Ovary (tissue), 7 donors: ENCODE measurements at regions not wholly inside any gene's neighbourhood (a gene's known extent, or its start where the extent isn't known, plus 50 kb on each side); places are given as distances from the start of the nearest gene placed in this dataset.

Experiments used
- DNase-seq, 5 donors: peaks; one replicate each; pipeline ENCODE4 v3.0.0-alpha.2; 2019 to 2020
- H3K27ac ChIP-seq, 2 donors: fragments of 200-600 bp; one replicate each; pipeline versions ENCODE4 v1.5.1 to v1.8.0; 2019 to 2022
- H3K27me3 ChIP-seq: fragments of 200-600 bp; one replicate; pipeline ENCODE4 v1.8.0; 2022
- H3K36me3 ChIP-seq: fragments of 200-600 bp; sonication (generic); one replicate; pipeline ENCODE4 v1.5.1; 2019
- H3K4me1 ChIP-seq: one replicate; pipeline ENCODE4 v1.8.1; 2013; ENCODE audit warnings: mild to moderate bottlenecking, moderate library complexity; ENCODE audit not compliant: insufficient read depth
- H3K4me3 ChIP-seq: fragments of 200-600 bp; sonication (generic); one replicate; pipeline ENCODE4 v1.5.1; 2017
- H3K9me3 ChIP-seq, 2 donors: fragments of 200-600 bp in 1 of 2; sonication (generic) in 1 of 2; one replicate each; pipeline versions ENCODE4 v1.5.1 to v1.8.1; 2013 to 2019; ENCODE audit warnings: mild to moderate bottlenecking in 1 of 2, moderate library complexity in 1 of 2
- CTCF ChIP-seq, 3 donors: fragments of 450-650 bp in 2 of 3; fragments of 200-600 bp in 1 of 3; IDR thresholded peaks; one replicate each; pipeline versions ENCODE4 v1.5.1 to v1.8.0; 2016 to 2022; ENCODE audit warnings: antibody characterized with exemption in 3 of 3, mild to moderate bottlenecking in 1 of 3
- EP300 ChIP-seq: sonication (generic); formaldehyde crosslinking; IDR thresholded peaks from one replicate; pipeline ENCODE4 v1.6.1; 2017; ENCODE audit warnings: antibody characterized with exemption
- POLR2A ChIP-seq: fragments of 450-650 bp; IDR thresholded peaks from one replicate; pipeline ENCODE4 v1.6.1; 2017; ENCODE audit warnings: antibody characterized with exemption, mild to moderate bottlenecking, moderate library complexity
- WGBS, 3 donors: extraction: QIAGEN DNeasy Blood & Tissue Kit in 1 of 3; methylation state at CpG; one replicate each; pipeline versions ENCODE4 v1.1.5 to v1.1.7; 2013 to 2017; 5-methylcytosine and 5-hydroxymethylcytosine counted together
- intact Hi-C, 4 donors: fragments of 100-400 bp; cut with DNase I; formaldehyde crosslinking; loops; one replicate each; pipeline versions ENCODE4 v1.11.0 to v1.15.1; 2022 to 2023
- donor health status: DM: no; HTN: no; CAD: no; lungs with moderate emphysema.
- donor health status: DM: no; HTN: no; CAD: no.
- donor health status: Bipolar disorder and iron deficiency.
- donor health status: DM: no; HTN: no; CAD: no.
- donor health status: DM: yes; HTN: yes; CAD: no.

- DNase-seq: no peak
- 21 to 43% (median 29%) methylated on average over 4 of the region's 4 CpGs for WGBS, 3 donors
- Histone ChIP-seq H3K36me3 (no peaks in the 10 kb centered on the region), H3K27ac (no peak overlapping the region), H3K27me3 (no peaks in the 10 kb centered on the region), H3K4me1 (peaks cover 7% of the 10 kb centered on the region), H3K9me3 (no peaks in the 10 kb centered on the region), H3K4me3 (no peak overlapping the region)
- TF ChIP-seq CTCF (IDR thresholded peaks at IDR 0.05) (no peak), EP300 (no peak), POLR2A (no peak)
- intact Hi-C loops: loop anchor here in 1 of 4 donors (10.0 kb wide), 1 partner anchor 211 kb away; no protein-coding TSS in a partner anchor
These were observed 61.8 kb upstream of the SYT6 start for GRCh38 chr1:114215436-114215835.

GRCh38 chr1:114214016-114214415 is 60.3 kb upstream of the SYT6 start:
- Histone ChIP-seq H3K27me3 (no peaks in the 10 kb centered on the region), H3K4me3 (no peak overlapping the region), H3K9me3 (no peaks in the 10 kb centered on the region), H3K36me3 (no peaks in the 10 kb centered on the region), H3K27ac (no peak overlapping the region), H3K4me1 (peaks cover 5% of the 10 kb centered on the region)
- WGBS, 3 donors: 77 to 91% (median 78%) methylated on average over 1 of the region's 1 CpG
- intact Hi-C loops: loop anchor here in 1 of 4 donors (10.0 kb wide), 1 partner anchor 209 kb away; no protein-coding TSS in a partner anchor
- TF ChIP-seq POLR2A: no peak
- TF ChIP-seq CTCF (IDR thresholded peaks at IDR 0.05): no peak
- TF ChIP-seq EP300: no peak
- DNase-seq: no peak

- Histone ChIP-seq H3K4me3 (no peak overlapping the region), H3K4me1 (no peaks in the 10 kb centered on the region), H3K27ac (no peak overlapping the region), H3K27me3 (no peaks in the 10 kb centered on the region), H3K36me3 (no peaks in the 10 kb centered on the region), H3K9me3 (no peaks in the 10 kb centered on the region)
- no peak for DNase-seq
- intact Hi-C loops: loop anchor here in 1 of 4 donors (10.0 kb wide), 1 partner anchor 205 kb away; no protein-coding TSS in a partner anchor
- TF ChIP-seq EP300 (no peak), CTCF (IDR thresholded peaks at IDR 0.05) (no peak), POLR2A (no peak)
- 84 to 89% (median 87%) methylated on average over 5 of the region's 5 CpGs for WGBS, 3 donors
These were observed 56.3 kb upstream of the SYT6 start for GRCh38 chr1:114209971-114210370.

- 56 to 69% (median 67%) methylated on average over 4 of the region's 4 CpGs for WGBS, 3 donors
- H3K27ac ChIP-seq: no peak overlapping the region
- intact Hi-C loops: no loop called here
These were observed 55.0 kb upstream of the SYT6 start for GRCh38 chr1:114208714-114209113.

More at GRCh38 chr1:114208714-114209113, 55.0 kb upstream of the SYT6 start:
- TF ChIP-seq EP300 (no peak), CTCF (IDR thresholded peaks at IDR 0.05) (no peak), POLR2A (no peak)
- H3K27me3 ChIP-seq: no peaks in the 10 kb centered on the region
- H3K4me3 ChIP-seq: no peak overlapping the region
- H3K36me3 ChIP-seq: no peaks in the 10 kb centered on the region
- no peaks in the 10 kb centered on the region for H3K9me3 ChIP-seq
- H3K4me1 ChIP-seq: no peaks in the 10 kb centered on the region
- DNase-seq: no peak
